H4 (cell line): ENCODE measurements at regions not wholly inside any gene's neighbourhood (a gene's known extent, or its start where the extent isn't known, plus 50 kb on each side); places are given as distances from the start of the nearest gene placed in this dataset.
A peak's percentile ranks its signal among the peaks of the same experiment; 100 is the strongest.

Experiments used
- DNase-seq: peaks from one replicate; pipeline ENCODE4 v3.0.0-alpha.2; 2015; ENCODE audit warnings: low spot score

DNA sequence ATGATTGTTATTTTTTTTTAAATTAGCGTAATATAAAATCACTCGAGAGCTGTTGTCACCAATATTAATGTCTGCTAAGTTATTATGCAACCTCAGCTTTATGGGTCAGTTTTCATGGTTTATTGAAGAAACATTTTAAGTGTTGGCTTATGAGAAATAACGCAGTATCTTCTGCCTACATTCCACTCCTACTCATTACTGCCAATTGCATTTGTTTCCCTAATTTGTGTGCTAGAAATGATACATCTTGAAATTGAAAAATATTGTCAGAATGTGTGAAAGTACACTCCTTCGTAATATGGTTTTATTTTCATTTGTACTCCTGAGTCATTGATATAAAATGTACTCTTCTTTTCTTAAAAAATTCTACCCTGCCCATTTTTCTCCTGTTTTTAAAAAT, 333.3 kb upstream of the HSF2 start:
- no peak for DNase-seq

DNA sequence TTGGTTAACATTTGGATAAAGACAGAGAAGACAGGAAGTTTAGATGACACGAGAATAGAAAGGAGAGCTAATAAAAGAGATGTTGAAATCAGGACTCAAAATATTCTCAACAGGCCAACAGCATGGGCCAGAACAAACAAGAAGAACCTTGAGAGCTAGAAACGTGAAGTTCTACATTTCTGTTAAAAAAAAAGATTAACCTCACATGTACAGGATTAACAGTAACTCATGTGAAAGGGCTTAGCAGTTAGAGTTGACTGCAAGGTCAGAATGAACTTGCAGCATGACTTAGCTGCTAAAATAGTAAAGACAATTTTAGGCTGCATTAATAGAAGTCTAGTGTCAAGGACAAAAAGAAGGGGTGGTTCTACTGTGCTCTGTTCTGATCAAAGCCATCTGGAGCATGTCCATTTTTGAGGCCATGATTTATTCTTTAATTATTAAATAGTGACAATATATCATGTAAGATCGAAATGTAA, 331.1 kb upstream of the HSF2 start:
- DNase-seq, result no peak

DNA sequence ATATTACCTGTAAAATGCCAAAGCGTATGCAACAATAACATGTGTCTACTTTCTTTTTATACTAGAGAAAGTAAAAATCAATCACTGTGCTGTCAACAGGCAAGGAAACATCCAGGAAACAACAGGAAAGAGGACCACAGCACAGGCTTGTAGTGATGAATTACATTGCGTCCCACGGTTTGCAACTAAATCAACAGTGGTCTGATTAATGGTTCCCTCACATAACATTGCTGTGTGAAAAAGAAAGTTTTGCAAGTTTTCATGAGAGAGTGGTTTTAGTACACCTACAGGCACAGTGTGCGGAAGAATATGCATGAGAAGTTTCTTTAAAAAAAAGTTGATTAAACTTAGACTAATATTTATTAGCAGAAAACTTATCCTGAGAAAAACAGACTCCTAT, 329.5 kb upstream of the HSF2 start:
- DNase-seq, result no peak

DNA sequence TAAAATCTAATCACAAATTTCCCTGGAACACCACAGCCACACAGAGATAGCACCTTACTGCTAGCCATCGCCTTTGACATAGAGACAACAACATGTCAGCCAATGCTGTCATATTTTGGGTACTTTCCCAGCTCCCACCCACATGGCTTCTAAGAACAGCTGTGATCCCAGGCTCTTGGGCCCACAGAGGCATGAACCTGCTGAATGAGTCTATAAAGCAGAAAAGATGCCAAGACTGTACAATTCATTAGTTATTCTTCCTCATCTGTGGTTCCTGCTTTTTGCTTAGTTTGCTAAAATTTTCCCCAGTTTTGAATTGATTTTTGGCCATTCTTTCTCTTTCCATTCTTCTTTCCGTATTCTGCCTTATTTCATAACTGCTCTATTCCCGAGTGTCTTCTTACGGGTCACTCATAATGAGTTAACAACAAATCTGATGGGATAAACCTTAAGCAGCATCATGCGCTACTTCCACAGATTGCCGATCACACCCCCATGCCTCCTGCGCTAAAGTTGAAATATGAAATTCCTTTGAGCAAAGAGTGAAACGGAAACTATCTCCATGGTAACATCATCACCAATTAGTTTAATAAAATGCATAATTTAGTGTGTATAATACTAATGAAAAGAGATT, 327.3 kb upstream of the HSF2 start:
- no peak for DNase-seq

DNA sequence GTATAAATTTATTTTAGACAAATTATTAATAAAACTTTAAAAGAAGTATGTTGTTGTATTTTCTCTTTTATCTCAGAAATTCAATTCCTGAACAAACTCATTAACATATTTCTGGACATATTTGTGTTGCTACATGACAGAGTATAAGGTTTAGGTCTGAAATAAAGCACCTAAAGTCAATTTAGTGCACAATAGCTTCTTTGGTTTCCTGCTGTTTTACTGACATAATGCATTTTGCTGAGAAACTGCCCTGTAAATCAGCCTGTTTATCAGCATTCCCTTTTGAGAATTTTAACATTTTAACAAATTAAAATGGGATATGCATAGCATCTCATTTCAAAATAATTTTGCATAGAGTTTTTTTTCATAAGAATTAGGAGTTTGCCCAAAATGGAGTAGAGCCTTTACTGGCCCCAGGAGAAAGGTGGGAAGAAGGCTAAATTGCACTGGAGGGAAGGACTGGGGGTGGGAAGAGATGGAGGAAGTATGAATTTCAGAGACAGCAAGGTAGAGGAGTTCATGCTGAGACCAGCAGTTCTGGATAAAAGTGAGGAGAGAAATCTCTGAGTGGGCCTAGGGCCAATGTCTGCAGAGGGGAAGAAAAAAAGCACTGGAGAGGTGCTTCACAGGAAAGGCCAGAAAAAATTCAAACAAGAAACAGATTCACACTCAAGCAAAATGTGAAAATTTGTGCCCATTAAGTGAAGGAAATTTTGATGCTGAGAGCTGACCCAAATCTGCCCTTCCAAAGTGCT, 324.2 kb upstream of the HSF2 start:
- DNase-seq, result no peak

DNA sequence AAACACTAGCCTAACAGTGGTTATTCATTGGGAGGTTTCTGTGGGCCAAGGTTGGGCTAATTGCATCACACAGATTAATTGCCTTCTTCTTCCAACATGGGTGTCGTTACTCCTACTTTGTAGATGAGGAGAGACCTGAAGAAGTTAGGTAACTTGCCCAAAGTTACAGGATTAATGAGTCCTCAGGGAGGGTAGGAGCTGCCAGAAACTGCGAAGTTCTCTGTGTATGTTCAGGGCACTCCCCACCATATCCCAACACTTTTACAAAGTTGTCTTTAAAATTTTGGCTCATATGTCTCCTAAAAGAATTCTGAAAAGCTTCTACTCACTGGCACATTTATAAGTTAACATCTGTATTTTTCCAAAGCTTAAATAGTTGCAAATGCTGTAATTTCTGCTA, 323.5 kb upstream of the HSF2 start:
- DNase-seq, result no peak

DNA sequence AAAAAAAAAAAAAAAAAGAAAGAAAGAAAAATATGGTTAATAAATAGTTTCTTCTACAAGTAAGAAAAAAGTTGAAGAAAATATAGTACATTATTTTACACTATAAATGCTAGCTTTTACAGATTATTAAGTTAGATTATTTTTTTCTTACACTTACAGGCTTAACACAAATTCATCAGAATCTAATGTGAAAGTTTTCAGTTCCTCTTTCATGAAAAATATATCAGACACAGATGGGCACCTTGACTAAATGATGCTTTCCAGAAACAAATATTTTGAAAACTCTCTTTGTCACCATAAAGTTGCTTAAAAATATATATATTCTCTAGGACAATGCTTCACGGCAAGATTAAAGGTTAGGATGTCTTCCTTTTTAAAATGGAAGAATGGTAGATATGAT, 321.8 kb upstream of the HSF2 start:
- no peak for DNase-seq

DNA sequence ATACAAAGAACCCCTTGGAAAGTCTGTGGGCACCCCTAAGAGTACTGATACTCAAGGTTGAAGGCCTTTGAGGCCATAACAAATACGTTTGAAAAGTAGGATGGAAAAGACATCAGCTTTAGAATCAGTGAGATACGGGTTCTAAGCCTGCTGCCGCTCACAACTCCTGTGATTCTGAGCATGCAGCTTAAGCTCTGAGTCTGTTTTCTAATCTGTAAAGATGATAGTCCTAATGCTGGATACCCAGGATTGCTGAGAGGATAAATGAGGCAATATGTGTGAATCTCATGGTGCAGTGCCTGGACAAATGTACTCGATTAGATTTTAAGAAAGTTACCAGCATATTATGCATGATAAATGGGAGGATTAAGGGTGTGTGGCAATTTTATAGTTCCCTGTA, 321.0 kb upstream of the HSF2 start:
- no peak for DNase-seq

DNA sequence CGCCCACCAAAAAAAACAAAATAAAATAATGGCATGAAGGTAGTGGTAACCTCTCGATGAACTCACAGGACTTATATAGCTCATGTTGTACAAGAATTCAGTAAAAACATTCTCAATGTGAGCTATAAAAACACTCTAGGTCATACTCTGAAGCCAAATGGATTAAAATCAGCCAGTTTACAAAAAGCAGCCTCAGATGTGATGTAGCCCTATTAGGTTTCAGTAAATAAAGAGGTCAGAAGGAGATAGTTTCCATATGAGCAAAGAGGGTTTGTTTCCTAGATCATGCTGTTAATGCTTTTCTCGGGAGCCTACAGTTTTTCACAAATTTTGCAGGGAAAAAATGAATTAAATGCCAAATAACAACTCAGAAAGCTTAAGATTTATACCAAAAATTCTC, 319.5 kb upstream of the HSF2 start:
- DNase-seq, result no peak

DNA sequence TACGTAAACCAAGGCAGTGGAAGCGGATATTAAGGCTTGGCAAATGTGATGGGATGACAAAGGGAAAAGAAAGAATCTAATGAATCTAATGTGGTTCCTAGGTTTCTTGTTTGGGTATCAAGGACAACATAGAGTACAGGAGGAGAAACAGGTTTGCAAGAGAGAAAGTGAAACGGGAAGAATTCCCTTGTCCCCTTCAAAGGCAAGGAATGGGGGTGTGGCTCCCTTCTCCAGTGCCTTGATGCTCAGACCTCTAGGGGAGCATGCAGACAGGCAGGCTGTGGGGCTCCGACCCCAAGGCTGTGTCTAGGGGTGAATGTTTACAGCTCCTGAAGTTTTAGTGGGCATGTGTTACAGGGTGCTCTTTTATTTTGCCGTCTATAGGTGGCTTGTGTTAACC, 317.5 kb upstream of the HSF2 start:
- peak; percentile 7 for DNase-seq

DNA sequence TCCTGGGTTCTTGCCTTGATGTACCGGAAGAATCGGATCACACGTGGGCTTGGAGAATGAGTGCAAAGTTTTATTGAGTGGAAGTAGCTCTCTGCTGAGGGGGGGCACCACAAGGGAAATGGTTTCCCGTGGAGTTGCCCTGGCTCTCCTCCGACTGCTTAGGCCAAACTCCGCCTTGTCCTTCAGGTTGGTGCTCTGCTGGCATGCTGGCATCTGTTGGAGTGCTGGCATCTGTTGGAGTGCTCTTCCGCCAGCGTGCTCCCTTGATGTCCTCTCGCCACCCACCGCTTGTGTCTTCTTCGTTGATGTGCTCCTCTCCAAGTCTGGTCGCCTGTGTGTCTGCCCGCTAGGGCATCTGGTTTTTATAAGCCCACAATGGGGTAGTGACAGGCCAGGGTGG, 317.1 kb upstream of the HSF2 start:
- DNase-seq, result no peak

DNA sequence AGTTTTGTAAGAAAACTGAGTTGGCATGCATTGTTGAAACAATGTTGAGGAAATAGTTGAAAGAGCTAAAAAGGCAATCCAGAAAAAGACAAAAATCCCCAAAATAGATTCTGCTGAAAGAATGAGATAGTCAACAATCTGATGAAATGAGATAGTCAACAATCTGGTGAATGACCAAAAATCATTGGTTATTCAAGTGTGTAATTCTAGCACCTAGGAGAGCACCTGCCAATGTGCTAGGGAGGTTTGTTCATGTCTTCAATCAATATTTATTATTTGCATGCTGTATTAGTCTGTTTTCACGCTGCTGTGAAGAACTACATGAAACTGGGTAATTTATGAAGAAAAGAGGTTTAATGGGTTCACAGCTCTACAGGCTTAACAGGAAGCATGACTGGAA, 307.1 kb upstream of the HSF2 start:
- DNase-seq, result no peak

DNA sequence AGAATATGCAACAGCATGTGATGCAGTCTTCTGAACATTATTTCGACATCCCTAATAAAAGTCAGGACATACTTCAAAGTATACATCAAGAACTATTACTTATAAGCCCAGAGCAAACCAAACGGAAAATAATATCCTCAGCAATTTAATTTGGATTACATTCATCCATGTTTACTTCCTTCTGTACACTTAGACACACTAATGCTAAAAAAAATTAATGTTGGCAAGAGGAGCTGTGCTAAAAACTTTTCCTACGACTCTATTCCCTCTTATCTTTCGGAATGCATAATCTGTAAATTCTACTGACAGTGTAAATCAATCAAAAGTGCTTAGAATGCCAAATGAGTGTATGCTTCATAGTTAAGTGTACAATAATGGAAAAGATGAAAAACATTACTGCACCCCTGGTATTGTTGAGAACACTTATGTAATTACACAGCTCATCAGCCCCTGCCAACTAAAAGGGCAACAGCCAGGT, 301.2 kb upstream of the HSF2 start:
- DNase-seq, result no peak

DNA sequence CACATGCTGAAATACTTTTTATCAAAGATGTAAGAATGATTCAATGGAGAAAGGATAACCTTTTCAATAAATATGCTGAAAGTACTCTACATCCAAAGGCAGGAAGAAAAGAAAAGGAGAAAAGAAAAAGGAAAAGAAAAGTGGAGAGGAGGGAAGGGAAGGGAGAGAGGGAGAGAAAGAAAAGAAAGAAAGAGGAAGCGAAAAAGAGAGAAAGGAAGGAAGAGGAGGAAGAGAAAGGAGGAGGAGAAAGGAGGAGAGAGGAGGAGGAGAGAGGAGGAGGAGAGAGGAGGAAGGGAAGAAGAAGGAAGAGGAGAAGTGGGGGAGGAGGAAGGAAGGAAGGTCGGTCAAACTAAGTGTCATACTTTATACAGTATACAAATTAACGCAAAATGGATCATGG, 297.4 kb upstream of the HSF2 start:
- DNase-seq, result no peak

DNA sequence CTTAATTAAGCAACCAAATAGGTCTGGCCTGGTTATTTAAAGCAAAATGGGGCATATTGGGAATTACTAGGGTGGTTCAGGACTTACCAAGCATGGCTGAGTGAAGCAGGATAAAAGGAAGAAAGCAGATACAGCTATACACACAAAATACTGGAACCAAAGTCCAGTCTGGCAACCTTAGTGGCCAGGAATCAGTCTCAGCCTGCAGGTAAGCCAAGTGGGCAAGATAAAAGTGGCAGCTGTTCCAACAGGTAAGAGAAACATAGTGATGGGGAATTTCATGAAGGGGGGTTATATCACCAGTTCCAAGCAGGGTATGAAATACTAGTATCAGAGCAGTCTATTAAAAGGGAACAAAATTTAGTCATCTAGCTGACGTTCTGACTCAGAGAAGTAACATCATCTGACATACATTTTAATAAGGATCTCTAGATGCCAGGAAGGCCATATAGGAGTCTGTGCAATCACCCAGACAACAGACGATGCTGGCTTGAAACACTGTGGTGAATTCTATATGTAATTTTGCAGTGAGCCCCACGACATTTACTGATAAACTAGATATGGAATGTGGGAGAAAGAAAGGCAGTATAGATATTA, 292.1 kb upstream of the HSF2 start:
- no peak for DNase-seq

DNA sequence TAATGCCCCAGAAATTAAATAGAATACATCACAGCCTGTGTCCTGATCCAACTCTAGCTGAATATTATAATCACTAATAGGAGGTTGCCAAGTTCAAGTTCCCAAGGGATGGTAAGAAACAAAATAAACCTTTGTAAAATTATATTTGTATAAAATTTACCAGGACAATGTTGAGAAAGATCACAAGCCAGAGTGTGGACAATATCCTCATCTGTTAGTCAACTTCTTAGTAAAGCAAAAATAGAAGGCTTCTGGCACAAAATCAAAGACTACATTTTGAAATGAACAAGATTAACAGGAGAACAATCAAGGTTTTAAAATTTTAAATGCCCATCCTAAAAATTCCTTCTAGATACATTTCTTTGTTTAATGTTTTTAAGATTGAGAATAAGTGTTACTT, 290.4 kb upstream of the HSF2 start:
- no peak for DNase-seq

DNA sequence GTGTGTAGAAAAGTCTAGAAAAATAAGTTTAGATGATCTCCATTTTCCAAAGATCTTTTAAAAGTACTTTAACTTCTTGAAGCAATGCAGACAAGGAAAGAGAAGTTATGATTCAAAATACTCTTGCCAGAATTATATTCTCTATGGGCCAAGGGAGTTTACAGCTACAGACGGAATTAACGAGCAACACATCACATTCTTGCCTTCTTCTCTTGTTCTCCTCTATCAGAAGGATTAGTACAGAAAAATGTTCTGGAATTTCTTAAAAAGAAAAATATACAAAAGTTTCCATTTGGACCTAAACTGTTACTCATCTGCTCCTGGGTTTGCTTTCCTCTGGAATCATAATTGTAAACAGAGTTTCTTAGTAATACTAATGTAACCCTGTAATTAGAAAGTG, 284.7 kb upstream of the HSF2 start:
- DNase-seq, result no peak

DNA sequence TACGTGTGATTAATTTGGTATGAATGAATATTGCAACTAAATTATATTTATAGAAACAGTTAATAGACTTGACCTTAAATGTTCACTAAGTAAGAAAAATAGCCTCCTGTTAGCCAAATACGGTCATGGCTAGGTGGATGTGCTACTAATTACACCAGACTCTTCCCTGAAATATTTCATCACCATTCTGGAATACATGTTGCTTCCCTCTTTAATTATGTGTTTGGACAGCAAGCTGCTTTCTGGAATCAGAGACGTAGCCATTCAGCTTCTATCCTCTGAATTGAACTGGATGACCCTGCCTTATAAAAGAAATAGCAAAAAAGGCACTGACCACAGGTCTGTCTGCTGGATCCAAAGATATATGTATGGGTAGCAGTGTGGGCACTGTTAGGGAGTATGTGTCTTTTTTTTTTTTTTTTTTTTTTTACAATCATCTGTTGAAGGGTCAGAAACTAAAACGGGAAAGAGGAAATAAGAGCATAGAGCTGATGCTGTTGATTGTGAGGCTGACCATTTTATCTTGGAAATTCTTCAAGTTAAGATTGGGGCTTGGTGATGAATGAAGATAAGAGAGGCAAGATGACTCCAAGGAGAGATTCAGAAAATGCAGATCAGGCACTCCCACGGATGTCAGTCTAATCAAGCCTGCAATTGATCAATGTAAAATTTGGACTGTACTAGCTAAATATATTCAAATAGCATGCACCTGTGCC, 283.2 kb upstream of the HSF2 start:
- no peak for DNase-seq

DNA sequence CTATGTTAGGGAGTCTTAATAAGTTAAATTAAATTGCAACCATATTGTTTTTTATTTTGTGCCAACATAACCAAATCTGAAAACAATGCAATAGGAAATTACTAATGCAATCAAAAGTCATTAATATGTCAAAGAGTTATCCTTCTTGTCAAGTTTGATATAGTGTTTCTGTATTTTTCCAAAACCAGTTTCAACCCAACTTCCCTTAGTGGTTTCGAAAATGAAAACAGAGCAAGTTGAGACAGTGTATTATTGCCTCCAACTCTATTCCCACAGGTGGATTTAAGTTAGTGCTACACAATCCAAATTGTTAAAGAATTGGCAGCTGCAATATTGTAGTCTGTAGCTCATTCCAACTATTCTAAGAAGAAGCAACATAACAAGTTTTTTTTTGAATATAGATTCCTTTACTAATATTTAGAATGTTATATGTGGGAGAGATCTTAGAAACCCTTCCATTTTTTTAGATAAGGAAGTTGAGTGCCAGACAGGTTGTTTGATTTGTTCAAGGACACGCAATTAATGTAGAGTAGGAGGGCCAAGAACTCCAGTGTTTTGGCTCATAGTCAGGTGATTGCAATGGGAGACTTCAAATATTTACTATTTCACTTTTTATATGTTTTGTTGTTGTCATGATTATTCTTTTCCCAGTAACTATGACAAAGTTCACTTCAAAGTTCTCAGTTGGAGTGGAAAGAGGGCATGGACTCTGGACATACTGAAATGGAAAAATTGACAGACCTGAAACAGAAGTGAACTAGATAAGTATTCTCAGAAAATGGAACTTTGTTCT, 282.4 kb upstream of the HSF2 start:
- DNase-seq, result no peak

DNA sequence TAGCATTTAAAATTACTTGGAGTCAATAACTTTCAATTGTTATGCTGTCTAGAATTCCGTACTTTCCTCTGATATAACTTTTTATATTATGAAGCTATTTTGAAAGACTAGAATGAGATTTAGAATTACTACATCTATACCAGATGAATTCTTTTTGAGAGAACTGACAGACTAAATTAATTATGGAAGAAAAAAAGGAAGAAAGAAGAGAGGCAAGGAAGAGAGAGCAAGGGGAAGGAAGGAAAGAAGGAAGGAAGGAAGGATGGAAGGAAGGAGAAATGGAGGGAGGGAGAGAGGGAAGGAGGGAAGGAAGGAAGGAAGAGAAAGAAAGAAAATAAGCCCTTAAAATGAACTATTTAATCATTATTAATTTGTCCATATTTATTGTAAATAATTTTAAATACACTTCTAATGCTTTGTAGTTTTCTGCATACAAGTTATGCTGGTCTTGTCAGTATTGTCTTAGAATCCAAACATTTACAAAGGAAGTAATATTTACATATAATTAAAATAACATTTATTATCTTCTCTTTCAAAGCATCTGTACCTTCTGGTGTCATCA, 280.4 kb upstream of the HSF2 start:
- DNase-seq, result no peak

DNA sequence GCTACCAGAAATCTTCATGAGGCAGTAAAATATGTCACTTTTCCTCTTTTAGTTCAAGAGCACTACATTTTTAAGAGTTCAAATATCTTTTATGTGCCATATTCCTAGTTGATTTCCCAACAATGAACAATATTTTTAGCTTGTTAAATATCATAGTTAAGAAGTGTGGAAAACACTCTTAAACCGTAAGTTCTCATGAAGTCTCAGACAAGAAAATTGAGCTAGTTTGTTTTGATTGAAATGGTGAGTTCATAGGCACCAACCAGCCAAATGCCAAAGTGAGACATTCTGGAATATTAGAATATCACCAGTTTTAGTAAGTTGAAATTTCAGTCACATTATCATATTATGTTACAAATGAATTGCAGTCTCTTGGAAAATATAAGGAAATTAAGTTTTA, 277.2 kb upstream of the HSF2 start:
- DNase-seq, result no peak
